Ovary (tissue), 3 donors: ENCODE measurements at regions not wholly inside any gene's neighbourhood (a gene's known extent, or its start where the extent isn't known, plus 50 kb on each side); places are given as distances from the start of the nearest gene placed in this dataset.

ENCODE experiments used
- POLR2A ChIP-seq: fragments of 450-650 bp; IDR thresholded peaks from one replicate; pipeline ENCODE4 v1.6.1; 2017; ENCODE audit warnings: antibody characterized with exemption, mild to moderate bottlenecking, moderate library complexity
- TF ChIP-seq, protein P1 (sequence below), 3 donors: fragments of 450-650 bp in 2 of 3; fragments of 200-600 bp in 1 of 3; IDR thresholded peaks; one replicate each; pipeline versions ENCODE4 v1.5.1 to v1.8.0; 2016 to 2022; ENCODE audit warnings: antibody characterized with exemption in 3 of 3, mild to moderate bottlenecking in 1 of 3
- donor health status: DM: no; HTN: no; CAD: no.

DNA sequence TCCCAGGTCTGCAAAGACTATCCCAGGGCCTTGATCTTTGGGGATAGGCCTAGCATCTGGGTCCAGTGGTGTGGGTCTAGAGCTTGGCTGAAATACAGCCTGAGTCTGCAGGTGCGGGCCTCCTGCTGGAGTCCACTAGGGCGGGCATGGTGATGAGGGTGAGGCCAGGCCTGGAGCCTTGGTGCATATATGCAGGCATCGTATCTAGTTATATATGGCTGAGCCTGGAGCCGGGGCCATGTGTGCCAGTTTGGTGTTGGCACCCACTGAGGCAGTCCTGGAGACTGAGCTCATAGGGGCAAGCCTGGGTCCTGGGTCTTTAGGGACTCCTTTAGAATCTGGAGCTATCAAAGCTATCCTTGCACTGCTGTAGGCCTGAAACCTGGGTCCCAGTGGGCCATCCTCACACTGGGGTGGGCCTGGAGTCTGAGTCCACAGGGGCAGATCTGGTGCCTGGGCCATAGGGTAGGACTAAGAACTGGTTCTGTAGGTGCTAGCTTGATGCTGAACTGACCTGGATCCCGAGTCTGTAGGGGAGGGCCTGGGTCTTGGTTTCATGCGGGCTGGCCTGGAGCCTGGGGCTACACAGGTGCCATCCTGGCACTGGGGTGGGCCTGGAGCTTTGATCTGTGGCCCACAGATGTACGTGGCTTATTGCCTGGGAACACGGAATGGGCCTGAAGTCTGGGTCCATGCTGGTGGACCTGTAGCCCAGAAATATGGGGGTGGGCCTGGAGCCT lies 346.5 kb upstream of the MEF2C start:
- TF ChIP-seq, protein P1, sequence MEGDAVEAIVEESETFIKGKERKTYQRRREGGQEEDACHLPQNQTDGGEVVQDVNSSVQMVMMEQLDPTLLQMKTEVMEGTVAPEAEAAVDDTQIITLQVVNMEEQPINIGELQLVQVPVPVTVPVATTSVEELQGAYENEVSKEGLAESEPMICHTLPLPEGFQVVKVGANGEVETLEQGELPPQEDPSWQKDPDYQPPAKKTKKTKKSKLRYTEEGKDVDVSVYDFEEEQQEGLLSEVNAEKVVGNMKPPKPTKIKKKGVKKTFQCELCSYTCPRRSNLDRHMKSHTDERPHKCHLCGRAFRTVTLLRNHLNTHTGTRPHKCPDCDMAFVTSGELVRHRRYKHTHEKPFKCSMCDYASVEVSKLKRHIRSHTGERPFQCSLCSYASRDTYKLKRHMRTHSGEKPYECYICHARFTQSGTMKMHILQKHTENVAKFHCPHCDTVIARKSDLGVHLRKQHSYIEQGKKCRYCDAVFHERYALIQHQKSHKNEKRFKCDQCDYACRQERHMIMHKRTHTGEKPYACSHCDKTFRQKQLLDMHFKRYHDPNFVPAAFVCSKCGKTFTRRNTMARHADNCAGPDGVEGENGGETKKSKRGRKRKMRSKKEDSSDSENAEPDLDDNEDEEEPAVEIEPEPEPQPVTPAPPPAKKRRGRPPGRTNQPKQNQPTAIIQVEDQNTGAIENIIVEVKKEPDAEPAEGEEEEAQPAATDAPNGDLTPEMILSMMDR (IDR thresholded peaks at IDR 0.05), result no peak
- no peak for TF ChIP-seq POLR2A
